ENCODE measurements at regions not wholly inside any gene's neighbourhood (a gene's known extent, or its start where the extent isn't known, plus 50 kb on each side); places are given as distances from the start of the nearest gene placed in this dataset.

DNA sequence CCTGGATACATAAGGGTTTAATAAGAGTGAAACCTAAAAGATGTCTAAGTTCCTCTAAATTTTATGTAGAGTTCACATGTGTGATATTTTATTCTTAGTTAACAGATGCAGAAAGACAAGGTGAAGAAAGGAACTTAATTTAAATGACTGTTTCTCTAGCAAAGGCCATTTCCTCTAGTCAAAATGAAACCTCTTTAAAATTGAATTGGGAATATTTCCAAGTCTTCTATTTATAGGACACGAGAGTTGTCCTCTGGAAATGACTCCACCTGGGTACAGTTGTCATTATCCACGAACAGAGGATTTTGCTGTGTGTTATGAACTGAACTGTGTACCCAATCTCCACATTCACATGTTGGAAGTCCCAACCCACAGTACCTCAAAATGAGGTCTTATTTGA is 64.5 kb upstream of the KCNK1 start:
- H3K36me3 ChIP-seq = no peaks in the 10 kb centered on the region
- no peak for DNase-seq
- no peak for TF ChIP-seq CTCF (IDR thresholded peaks at IDR 0.05; ENCODE audit: borderline replicate concordance)
- H3K4me1 ChIP-seq = no peaks in the 10 kb centered on the region
- H3K4me3 ChIP-seq = no peak overlapping the region
- H3K27ac ChIP-seq (replicated peaks) = no peak overlapping the region
- H3K27me3 ChIP-seq (ENCODE audit: low read depth) = no peaks in the 10 kb centered on the region
- intact Hi-C loops (cut with micrococcal nuclease) = no loop called here
- peaks cover 9% of the 10 kb centered on the region for H3K9me3 ChIP-seq (replicated peaks)

GRCh38 chr1:233549917-233550316 is 64.0 kb upstream of the KCNK1 start:
- H3K27me3 ChIP-seq (ENCODE audit: low read depth) = no peaks in the 10 kb centered on the region
- H3K36me3 ChIP-seq = no peaks in the 10 kb centered on the region
- H3K27ac ChIP-seq (replicated peaks) = no peak overlapping the region
- intact Hi-C loops (cut with micrococcal nuclease) = no loop called here
- H3K9me3 ChIP-seq (replicated peaks) = peaks cover 9% of the 10 kb centered on the region
- TF ChIP-seq CTCF (IDR thresholded peaks at IDR 0.05; ENCODE audit: borderline replicate concordance) = no peak
- H3K4me1 ChIP-seq = no peaks in the 10 kb centered on the region
- DNase-seq = no peak
- no peak overlapping the region for H3K4me3 ChIP-seq

DNA sequence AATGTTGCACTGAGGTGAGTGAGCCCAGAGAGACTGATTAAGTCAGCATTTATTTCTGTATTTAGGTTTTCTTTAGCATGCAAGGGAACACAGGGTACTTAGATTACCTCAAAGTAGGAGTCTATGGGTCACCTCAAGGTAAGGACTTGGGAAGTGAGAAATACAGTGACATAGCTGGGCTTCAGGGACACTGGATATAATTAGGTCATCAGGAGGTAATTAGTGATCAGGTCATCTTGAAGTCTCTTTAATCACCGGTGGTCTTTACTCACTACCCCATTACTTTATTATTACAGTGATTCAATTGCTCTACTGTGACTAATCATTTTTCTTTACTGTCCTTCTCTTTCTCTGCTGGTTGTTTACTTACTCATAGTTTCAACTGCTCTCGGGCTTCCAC is 59.9 kb upstream of the KCNK1 start:
- no peaks in the 10 kb centered on the region for H3K27me3 ChIP-seq (ENCODE audit: low read depth)
- H3K4me1 ChIP-seq = no peaks in the 10 kb centered on the region
- no peak for TF ChIP-seq CTCF (IDR thresholded peaks at IDR 0.05; ENCODE audit: borderline replicate concordance)
- intact Hi-C loops (cut with micrococcal nuclease) = no loop called here
- H3K4me3 ChIP-seq = no peak overlapping the region
- no peaks in the 10 kb centered on the region for H3K9me3 ChIP-seq (replicated peaks)
- DNase-seq = no peak
- H3K36me3 ChIP-seq = no peaks in the 10 kb centered on the region
- H3K27ac ChIP-seq (replicated peaks) = no peak overlapping the region

DNA sequence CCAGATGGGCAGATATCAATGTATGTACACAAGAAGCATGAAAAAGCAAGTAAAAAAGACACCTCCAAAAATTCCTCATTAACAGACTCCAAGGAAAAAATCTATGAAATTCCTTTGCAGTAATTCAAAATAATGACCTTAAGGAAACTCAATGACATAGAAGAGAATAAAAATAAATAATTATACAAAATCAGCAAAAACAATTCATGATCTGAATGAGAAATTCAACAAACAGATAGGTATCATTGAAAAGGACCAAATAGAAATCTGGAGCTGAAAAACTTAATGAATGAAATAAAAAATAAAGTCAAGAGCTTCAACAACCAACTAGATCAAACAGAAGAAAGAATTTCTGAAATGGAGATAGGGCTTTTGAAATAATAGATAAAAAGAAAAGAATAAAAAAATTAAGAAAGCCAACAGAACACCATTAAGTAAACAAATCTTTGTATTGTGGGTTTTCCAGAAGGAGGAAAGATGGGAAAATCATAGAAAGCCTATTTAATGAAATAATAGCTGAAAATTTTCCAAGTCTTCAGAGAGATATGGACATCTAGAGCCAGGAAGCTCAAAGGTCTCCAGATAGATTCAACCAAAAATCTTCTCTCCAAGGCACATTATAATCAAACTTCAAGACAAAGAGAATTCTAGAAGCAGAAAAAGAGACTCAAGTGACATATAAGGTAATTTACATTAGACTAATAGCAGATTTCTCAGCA is 52.0 kb upstream of the KCNK1 start:
- no peaks in the 10 kb centered on the region for H3K27me3 ChIP-seq (ENCODE audit: low read depth)
- no peak for DNase-seq
- intact Hi-C loops (cut with micrococcal nuclease) = no loop called here
- no peak overlapping the region for H3K27ac ChIP-seq (replicated peaks)
- TF ChIP-seq CTCF (IDR thresholded peaks at IDR 0.05; ENCODE audit: borderline replicate concordance) = no peak
- no peak overlapping the region for H3K4me3 ChIP-seq
- peaks cover 61% of the 10 kb centered on the region for H3K9me3 ChIP-seq (replicated peaks)
- no peaks in the 10 kb centered on the region for H3K36me3 ChIP-seq
- H3K4me1 ChIP-seq = no peaks in the 10 kb centered on the region

Data from left ventricle myocardium inferior (tissue), 1 donor.